ENCODE measurements at regions not wholly inside any gene's neighbourhood (a gene's known extent, or its start where the extent isn't known, plus 50 kb on each side); places are given as distances from the start of the nearest gene placed in this dataset.

DNA sequence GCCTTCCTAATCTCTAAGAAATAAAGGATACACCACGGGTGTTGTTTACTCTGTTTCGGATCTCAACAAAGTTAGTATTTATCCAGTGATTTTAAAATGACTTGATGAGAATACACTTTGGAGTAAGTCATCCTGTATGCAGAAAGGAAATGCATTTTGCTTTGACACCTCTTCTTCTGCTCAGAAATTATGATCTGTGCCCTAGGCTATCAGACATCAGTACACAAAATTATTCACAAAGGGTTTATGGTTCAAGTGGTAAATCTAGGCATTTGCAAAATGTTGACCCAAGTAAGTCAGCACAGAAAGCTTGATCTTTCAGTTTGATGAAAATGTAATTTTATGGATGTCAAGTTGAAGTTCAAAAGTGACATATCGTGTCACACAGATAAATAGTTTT lies 248.5 kb downstream of the ATP23 start:
- no peaks in the 10 kb centered on the region for H3K4me1 ChIP-seq
- no peaks in the 10 kb centered on the region for H3K36me3 ChIP-seq
- H3K4me3 ChIP-seq, result no peak overlapping the region
- intact Hi-C loops (cut with DNase I; ENCODE audit: low total_unique reads), result no loop called here
- H3K27me3 ChIP-seq (replicated peaks in 1 of 7), result no peaks in the 10 kb centered on the region
- DNase-seq, result no peak
- no peak for TF ChIP-seq POLR2AphosphoS5 (IDR thresholded peaks at IDR 0.05)
- TF ChIP-seq POLR2A (IDR thresholded peaks at IDR 0.05), result no peak
- TF ChIP-seq, protein P1, sequence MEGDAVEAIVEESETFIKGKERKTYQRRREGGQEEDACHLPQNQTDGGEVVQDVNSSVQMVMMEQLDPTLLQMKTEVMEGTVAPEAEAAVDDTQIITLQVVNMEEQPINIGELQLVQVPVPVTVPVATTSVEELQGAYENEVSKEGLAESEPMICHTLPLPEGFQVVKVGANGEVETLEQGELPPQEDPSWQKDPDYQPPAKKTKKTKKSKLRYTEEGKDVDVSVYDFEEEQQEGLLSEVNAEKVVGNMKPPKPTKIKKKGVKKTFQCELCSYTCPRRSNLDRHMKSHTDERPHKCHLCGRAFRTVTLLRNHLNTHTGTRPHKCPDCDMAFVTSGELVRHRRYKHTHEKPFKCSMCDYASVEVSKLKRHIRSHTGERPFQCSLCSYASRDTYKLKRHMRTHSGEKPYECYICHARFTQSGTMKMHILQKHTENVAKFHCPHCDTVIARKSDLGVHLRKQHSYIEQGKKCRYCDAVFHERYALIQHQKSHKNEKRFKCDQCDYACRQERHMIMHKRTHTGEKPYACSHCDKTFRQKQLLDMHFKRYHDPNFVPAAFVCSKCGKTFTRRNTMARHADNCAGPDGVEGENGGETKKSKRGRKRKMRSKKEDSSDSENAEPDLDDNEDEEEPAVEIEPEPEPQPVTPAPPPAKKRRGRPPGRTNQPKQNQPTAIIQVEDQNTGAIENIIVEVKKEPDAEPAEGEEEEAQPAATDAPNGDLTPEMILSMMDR (IDR thresholded peaks at IDR 0.05 in 8 of 11, conservative IDR thresholded peaks at IDR 0.05 in 3 of 11), result no peak
- 78 to 88% (median 80%) methylated on average over 3 of the region's 3 CpGs for WGBS, 5 donors
- no peak overlapping the region for H3K27ac ChIP-seq
- peaks cover 0 to 42% (median 17%) of the 10 kb centered on the region in 8 donors for H3K9me3 ChIP-seq

DNA sequence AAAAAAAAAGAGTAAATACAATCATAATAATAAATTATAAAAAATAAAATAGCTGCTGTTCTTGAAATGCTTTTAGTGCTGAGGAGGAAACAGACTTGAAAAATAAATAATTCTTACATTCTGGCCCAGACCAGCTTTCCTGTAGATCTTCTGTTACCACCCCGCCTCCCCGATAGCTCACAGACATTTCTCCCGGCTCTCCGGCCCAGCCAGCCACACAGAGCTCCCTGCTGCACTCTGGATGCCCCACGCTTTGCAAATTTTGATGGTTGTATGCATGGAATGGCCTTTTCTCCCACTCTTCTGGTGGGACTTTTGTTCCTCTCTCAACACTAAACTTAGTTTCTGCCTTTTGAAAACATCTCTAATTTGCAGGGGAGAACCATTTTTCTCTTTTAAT lies 249.3 kb downstream of the ATP23 start:
- TF ChIP-seq POLR2A (IDR thresholded peaks at IDR 0.05), result no peak
- no peak for TF ChIP-seq POLR2AphosphoS5 (IDR thresholded peaks at IDR 0.05)
- TF ChIP-seq, protein P1 (IDR thresholded peaks at IDR 0.05 in 8 of 11, conservative IDR thresholded peaks at IDR 0.05 in 3 of 11), result no peak
- no peaks in the 10 kb centered on the region for H3K36me3 ChIP-seq
- intact Hi-C loops (cut with DNase I; ENCODE audit: low total_unique reads), result no loop called here
- no peak overlapping the region for H3K27ac ChIP-seq
- 67 to 85% (median 82%) methylated on average over 5 of the region's 5 CpGs for WGBS, 5 donors
- DNase-seq, result no peak
- no peak overlapping the region for H3K4me3 ChIP-seq
- H3K9me3 ChIP-seq, result peaks cover 0 to 45% (median 17%) of the 10 kb centered on the region in 8 donors
- H3K4me1 ChIP-seq, result no peaks in the 10 kb centered on the region
- H3K27me3 ChIP-seq (replicated peaks in 1 of 7), result no peaks in the 10 kb centered on the region

DNA sequence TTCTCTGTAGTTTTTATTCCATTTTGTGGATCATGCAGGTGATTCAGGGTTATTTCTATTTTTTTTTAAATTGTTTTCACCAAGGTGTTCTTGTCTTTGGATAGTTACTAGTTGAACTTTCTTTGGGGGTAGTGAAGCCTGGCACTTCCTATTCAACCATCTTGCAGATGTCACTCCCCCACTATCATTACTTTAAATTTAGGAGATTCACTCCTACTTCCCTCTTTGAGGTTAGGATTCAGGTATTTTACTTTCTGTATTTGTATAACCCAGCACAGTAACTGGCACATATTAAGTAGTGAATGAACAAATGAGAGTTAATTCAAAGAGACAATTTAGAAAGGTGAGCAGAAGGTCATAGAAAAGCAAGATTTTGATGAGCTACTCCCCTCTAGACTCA lies 255.6 kb downstream of the ATP23 start:
- H3K4me1 ChIP-seq, result no peaks in the 10 kb centered on the region
- TF ChIP-seq POLR2A (IDR thresholded peaks at IDR 0.05), result no peak
- no peak overlapping the region for H3K27ac ChIP-seq
- intact Hi-C loops (cut with DNase I; ENCODE audit: low total_unique reads), result no loop called here
- peaks cover 0 to 28% (median 0%) of the 10 kb centered on the region in 8 donors for H3K9me3 ChIP-seq
- no peaks in the 10 kb centered on the region for H3K27me3 ChIP-seq (replicated peaks in 1 of 7)
- no peak overlapping the region for H3K4me3 ChIP-seq
- no peak for DNase-seq
- H3K36me3 ChIP-seq, result no peaks in the 10 kb centered on the region

DNA sequence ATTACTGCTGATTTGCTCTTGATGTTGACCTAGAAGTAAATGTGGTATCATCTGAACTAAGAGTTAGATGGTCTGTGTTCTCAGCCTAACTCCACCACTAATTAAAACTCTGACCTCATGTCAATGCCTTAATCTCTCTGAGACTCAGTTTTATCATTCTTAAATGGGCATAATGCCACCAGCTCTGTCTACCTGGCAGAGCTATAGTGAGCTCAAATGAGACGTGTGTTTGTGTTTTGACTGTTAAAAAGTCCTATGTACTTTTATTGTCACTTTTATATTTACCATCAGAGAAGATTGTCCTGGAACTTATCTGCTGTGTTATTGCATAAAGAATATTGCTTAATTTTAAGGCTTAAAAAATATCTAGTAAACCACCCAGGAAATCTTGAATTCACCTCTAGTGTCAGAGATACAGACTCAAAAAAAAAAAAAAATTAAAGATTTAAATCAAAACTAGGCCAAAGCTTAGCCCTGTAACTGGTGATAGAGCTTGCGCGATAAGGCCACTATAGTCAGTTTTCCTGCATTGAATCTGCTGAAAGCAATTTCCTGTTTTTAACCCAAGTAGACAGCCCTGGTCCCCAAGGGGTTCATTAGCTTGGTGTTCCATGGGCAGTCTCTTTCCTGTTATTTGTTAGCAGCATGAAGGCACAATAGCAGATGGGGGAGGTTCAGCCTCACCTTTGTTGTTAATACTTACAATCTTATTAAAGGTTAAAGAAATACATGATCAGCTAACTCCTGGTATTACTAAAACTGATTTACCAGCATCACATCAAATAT lies 261.8 kb downstream of the ATP23 start:
- no peaks in the 10 kb centered on the region for H3K9me3 ChIP-seq
- H3K27ac ChIP-seq, result peak overlapping the region in 2 of 8 donors; percentile 7 to 14
- H3K27me3 ChIP-seq (replicated peaks in 1 of 7), result no peaks in the 10 kb centered on the region
- 42 to 60% (median 56%) methylated on average over 3 of the region's 3 CpGs for WGBS, 5 donors
- intact Hi-C loops (cut with DNase I; ENCODE audit: low total_unique reads), result no loop called here
- DNase-seq, result no peak
- TF ChIP-seq POLR2AphosphoS5 (IDR thresholded peaks at IDR 0.05), result no peak
- H3K4me3 ChIP-seq, result no peak overlapping the region
- H3K4me1 ChIP-seq, result peaks cover 0 to 11% (median 0%) of the 10 kb centered on the region in 6 donors
- H3K36me3 ChIP-seq, result no peaks in the 10 kb centered on the region

DNA sequence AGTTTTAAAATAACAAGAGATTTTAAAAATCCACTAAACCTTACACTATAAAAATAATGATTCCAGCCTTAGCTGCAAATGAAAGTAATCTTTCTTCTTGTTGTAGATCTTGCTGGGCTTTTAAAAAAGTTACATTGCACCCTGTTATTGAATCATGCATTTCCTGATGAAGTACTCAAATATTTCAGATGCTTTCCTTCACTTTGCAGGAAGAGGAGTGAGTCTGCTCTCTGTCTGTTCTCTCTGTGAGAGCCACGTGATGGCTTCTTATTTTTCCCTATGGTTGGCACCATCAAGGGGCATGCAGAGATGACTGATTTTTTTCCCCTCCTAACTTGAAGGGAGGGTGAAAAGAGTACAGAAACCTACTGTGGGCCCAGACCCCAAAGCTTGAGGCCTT lies 262.7 kb downstream of the ATP23 start:
- H3K4me1 ChIP-seq, result peaks cover 0 to 11% (median 0%) of the 10 kb centered on the region in 6 donors
- H3K9me3 ChIP-seq, result no peaks in the 10 kb centered on the region
- H3K4me3 ChIP-seq, result no peak overlapping the region
- no peaks in the 10 kb centered on the region for H3K27me3 ChIP-seq (replicated peaks in 1 of 7)
- no peaks in the 10 kb centered on the region for H3K36me3 ChIP-seq
- intact Hi-C loops (cut with DNase I; ENCODE audit: low total_unique reads), result no loop called here
- 18 to 34% (median 28%) methylated on average over 1 of the region's 1 CpG for WGBS, 5 donors
- no peak for DNase-seq
- no peak for TF ChIP-seq POLR2AphosphoS5 (IDR thresholded peaks at IDR 0.05)
- no peak for TF ChIP-seq POLR2A (IDR thresholded peaks at IDR 0.05)
- TF ChIP-seq, protein P1 (IDR thresholded peaks at IDR 0.05 in 8 of 11, conservative IDR thresholded peaks at IDR 0.05 in 3 of 11), result no peak
- H3K27ac ChIP-seq, result no peak overlapping the region

All from spleen (tissue), 11 donors.